ENCODE measurements at regions not wholly inside any gene's neighbourhood (a gene's known extent, or its start where the extent isn't known, plus 50 kb on each side); places are given as distances from the start of the nearest gene placed in this dataset.

GRCh38 chr10:128614802-128615553, 488.8 kb upstream of the MKI67 start:
- no peaks in the 10 kb centered on the region for H3K36me3 ChIP-seq
- no peak for TF ChIP-seq CTCF (IDR thresholded peaks at IDR 0.05)
- no peaks in the 10 kb centered on the region for H3K9me3 ChIP-seq
- DNase-seq (no peak), ATAC-seq (no peak)
- no peaks in the 10 kb centered on the region for H3K4me1 ChIP-seq
- H3K27me3 ChIP-seq: no peaks in the 10 kb centered on the region
- intact Hi-C loops (cut with DNase I): no loop called here
- no peak overlapping the region for H3K27ac ChIP-seq
- no peak overlapping the region for H3K4me3 ChIP-seq

GRCh38 chr10:128617532-128617931, 491.3 kb upstream of the MKI67 start:
- intact Hi-C loops (cut with DNase I): no loop called here
- no peak for TF ChIP-seq CTCF (IDR thresholded peaks at IDR 0.05)

GRCh38 chr10:128622706-128623105, 496.5 kb upstream of the MKI67 start:
- H3K4me3 ChIP-seq: no peak overlapping the region
- no peak overlapping the region for H3K27ac ChIP-seq
- TF ChIP-seq CTCF (IDR thresholded peaks at IDR 0.05): no peak
- no peak for ATAC-seq
- H3K36me3 ChIP-seq: no peaks in the 10 kb centered on the region
- no peak for DNase-seq
- intact Hi-C loops (cut with DNase I): no loop called here
- H3K4me1 ChIP-seq: no peaks in the 10 kb centered on the region
- no peaks in the 10 kb centered on the region for H3K9me3 ChIP-seq
- no peaks in the 10 kb centered on the region for H3K27me3 ChIP-seq

More at GRCh38 chr10:128617532-128617931, 491.3 kb upstream of the MKI67 start:
- DNase-seq (no peak), ATAC-seq (no peak)
- Histone ChIP-seq H3K4me3 (no peak overlapping the region), H3K4me1 (no peaks in the 10 kb centered on the region), H3K27me3 (no peaks in the 10 kb centered on the region), H3K27ac (no peak overlapping the region), H3K36me3 (no peaks in the 10 kb centered on the region), H3K9me3 (no peaks in the 10 kb centered on the region)

- intact Hi-C loops (cut with DNase I): no loop called here
- Histone ChIP-seq H3K27me3 (no peaks in the 10 kb centered on the region), H3K9me3 (no peaks in the 10 kb centered on the region), H3K36me3 (no peaks in the 10 kb centered on the region), H3K4me3 (no peak overlapping the region), H3K27ac (no peak overlapping the region), H3K4me1 (no peaks in the 10 kb centered on the region)
- ATAC-seq (no peak), DNase-seq (no peak)
- no peak for TF ChIP-seq CTCF (IDR thresholded peaks at IDR 0.05)
Measured at GRCh38 chr10:128623776-128624175, 497.6 kb upstream of the MKI67 start.

- Histone ChIP-seq H3K9me3 (no peaks in the 10 kb centered on the region), H3K27me3 (no peaks in the 10 kb centered on the region), H3K4me1 (no peaks in the 10 kb centered on the region), H3K4me3 (no peak overlapping the region), H3K27ac (no peak overlapping the region), H3K36me3 (no peaks in the 10 kb centered on the region)
- no peak for DNase-seq
- intact Hi-C loops (cut with DNase I): no loop called here
- no peak for TF ChIP-seq CTCF (IDR thresholded peaks at IDR 0.05)
- ATAC-seq: no peak
Measured at GRCh38 chr10:128624656-128625530, 498.7 kb upstream of the MKI67 start.
